ENCODE measurements at regions not wholly inside any gene's neighbourhood (a gene's known extent, or its start where the extent isn't known, plus 50 kb on each side); places are given as distances from the start of the nearest gene placed in this dataset.

- no peak for TF ChIP-seq EZH2 (IDR thresholded peaks at IDR 0.05; ENCODE audit: low read depth)
- TF ChIP-seq, protein P1, sequence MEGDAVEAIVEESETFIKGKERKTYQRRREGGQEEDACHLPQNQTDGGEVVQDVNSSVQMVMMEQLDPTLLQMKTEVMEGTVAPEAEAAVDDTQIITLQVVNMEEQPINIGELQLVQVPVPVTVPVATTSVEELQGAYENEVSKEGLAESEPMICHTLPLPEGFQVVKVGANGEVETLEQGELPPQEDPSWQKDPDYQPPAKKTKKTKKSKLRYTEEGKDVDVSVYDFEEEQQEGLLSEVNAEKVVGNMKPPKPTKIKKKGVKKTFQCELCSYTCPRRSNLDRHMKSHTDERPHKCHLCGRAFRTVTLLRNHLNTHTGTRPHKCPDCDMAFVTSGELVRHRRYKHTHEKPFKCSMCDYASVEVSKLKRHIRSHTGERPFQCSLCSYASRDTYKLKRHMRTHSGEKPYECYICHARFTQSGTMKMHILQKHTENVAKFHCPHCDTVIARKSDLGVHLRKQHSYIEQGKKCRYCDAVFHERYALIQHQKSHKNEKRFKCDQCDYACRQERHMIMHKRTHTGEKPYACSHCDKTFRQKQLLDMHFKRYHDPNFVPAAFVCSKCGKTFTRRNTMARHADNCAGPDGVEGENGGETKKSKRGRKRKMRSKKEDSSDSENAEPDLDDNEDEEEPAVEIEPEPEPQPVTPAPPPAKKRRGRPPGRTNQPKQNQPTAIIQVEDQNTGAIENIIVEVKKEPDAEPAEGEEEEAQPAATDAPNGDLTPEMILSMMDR (conservative IDR thresholded peaks at IDR 0.05): no peak
These were observed 546.7 kb upstream of the SGCD start for GRCh38 chr5:155780260-155780659.

Data from PC-9 (cell line).